ENCODE measurements at regions not wholly inside any gene's neighbourhood (a gene's known extent, or its start where the extent isn't known, plus 50 kb on each side); places are given as distances from the start of the nearest gene placed in this dataset.

DNA sequence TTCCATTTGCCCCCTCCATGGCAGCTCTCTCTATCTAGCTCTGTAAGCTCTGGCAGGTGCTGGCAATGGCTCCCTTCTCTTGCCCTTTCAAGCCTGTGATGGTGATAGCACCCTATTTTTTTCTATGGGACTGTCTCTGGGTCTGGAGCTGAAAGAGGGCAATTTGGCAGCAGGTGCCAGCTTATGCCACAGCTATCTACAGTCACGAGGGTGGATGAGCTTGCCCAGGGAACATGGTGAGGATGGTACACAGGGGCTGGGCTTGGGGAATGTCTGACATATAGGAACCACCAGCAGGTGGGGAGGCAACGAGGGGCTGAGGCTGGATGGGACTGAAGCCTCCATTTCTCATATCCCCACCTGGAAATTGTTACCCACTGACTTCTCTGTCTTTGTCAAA, 175.4 kb upstream of the SYT13 start:
- no peak for ATAC-seq (ENCODE audit: low read depth)
- in situ Hi-C loops (cut with MboI; ENCODE audit: low sequenced_read_pairs) (no loop called here), dilution Hi-C loops (cut with HindIII; ENCODE audit: low sequenced_read_pairs, unreplicated experiment) (no loop called here), intact Hi-C loops (cut with micrococcal nuclease) (no loop called here)
- Histone ChIP-seq H3K23ac (ENCODE audit: low read depth, low read length) (no peak overlapping the region), H4K8ac (ENCODE audit: low read depth in 2 of 2, low read length in 2 of 2) (no peak overlapping the region), H3K4me3 (ENCODE audit: insufficient read depth, low read depth, low read length) (no peak overlapping the region), H4K5ac (ENCODE audit: low read depth, low read length) (no peak overlapping the region), H3K36me3 (ENCODE audit: control insufficient read depth, insufficient read depth, low read length) (no peaks in the 10 kb centered on the region), H2AFZ (replicated peaks; ENCODE audit: low read length, poor library complexity) (no peak overlapping the region), H2BK15ac (ENCODE audit: low read depth, low read length) (no peak overlapping the region), H4K91ac (ENCODE audit: insufficient read depth, low read depth, low read length) (no peak overlapping the region), H3K4me2 (ENCODE audit: low read depth, low read length) (no peak overlapping the region), H2BK120ac (ENCODE audit: low read depth, low read length) (no peak overlapping the region), H3K9me1 (ENCODE audit: insufficient read depth, low read length) (no peaks in the 10 kb centered on the region), H3K9me3 (ENCODE audit: control insufficient read depth, insufficient read depth, low read length) (no peaks in the 10 kb centered on the region), H3K27me3 (ENCODE audit: control insufficient read depth, insufficient read depth, low read length) (no peaks in the 10 kb centered on the region; the same call in 1 of the 2 replicates), H3K18ac (ENCODE audit: low read depth, low read length) (no peak overlapping the region), H3K79me1 (ENCODE audit: low read depth in 1 of 2, low read length in 2 of 2) (no peaks in the 10 kb centered on the region), H3K4me1 (ENCODE audit: control insufficient read depth, insufficient read depth, low read length) (no peaks in the 10 kb centered on the region), H2BK20ac (ENCODE audit: low read depth, low read length) (no peak overlapping the region), H3K27ac (ENCODE audit: insufficient read depth, low read length) (no peak overlapping the region), H3K56ac (ENCODE audit: extremely low read depth, insufficient read depth, low read length) (no peak overlapping the region), H2AK5ac (ENCODE audit: low read depth, low read length) (no peak overlapping the region), H2BK5ac (ENCODE audit: low read depth, low read length, poor library complexity, severe bottlenecking) (no peak overlapping the region), H4K20me1 (ENCODE audit: insufficient read depth, low read length) (no peaks in the 10 kb centered on the region), H3K14ac (replicated peaks; ENCODE audit: low read depth, low read length) (no peak overlapping the region), H3K4ac (ENCODE audit: low read depth, low read length) (no peak overlapping the region), H2AK9ac (replicated peaks; ENCODE audit: low read depth, low read length, poor library complexity) (no peak overlapping the region), H3K9ac (ENCODE audit: low read depth, low read length) (no peak overlapping the region)
- BruUV-seq (replicated peaks) = no TSS peak
- WGBS, 2 experiments (ENCODE audit: extremely low coverage in 2 of 2, insufficient read length in 1 of 2) = no CpG with 5 or more reads among the region's 2 CpGs
- ChIA-PET POLR2A (ENCODE audit: unreplicated experiment) (no interaction called here), CTCF (no interaction called here)
- DNase-seq = no peak
- TF ChIP-seq ELK1 (IDR thresholded peaks at IDR 0.05; ENCODE audit: borderline replicate concordance, low read depth, low read length) = no peak
- TF ChIP-seq NFE2L2 (IDR thresholded peaks at IDR 0.05; ENCODE audit: low read depth, low read length) = no peak
- no peak for TF ChIP-seq CTCF (conservative IDR thresholded peaks at IDR 0.05; ENCODE audit: low read depth, low read length)

Data from IMR-90 (cell line).